OCI-LY1 (cell line): ENCODE measurements at regions not wholly inside any gene's neighbourhood (a gene's known extent, or its start where the extent isn't known, plus 50 kb on each side); places are given as distances from the start of the nearest gene placed in this dataset.

Experiments
- H2AFZ ChIP-seq: fragments of 200-600 bp; sonication (generic), shearing (Covaris generic); 2 replicates; pipeline ENCODE4 v1.6.0; 2014; ENCODE audit warnings: antibody characterized with exemption, mild to moderate bottlenecking, low read length
- H3F3A ChIP-seq: fragments of 200-600 bp; sonication (generic), shearing (Covaris generic); 2 replicates; pipeline ENCODE4 v1.6.0; 2014; ENCODE audit warnings: mild to moderate bottlenecking, antibody characterized with exemption, low read length, moderate library complexity; ENCODE audit not compliant: insufficient read depth
- H3K27ac ChIP-seq: fragments of 200-600 bp; sonication (generic); 2 replicates; pipeline ENCODE4 v1.5.1; 2014; ENCODE audit warnings: low read length, mixed run types, mild to moderate bottlenecking, low read depth; ENCODE audit not compliant: poor library complexity, severe bottlenecking
- H3K27me3 ChIP-seq: fragments of 200-600 bp; sonication (generic); 2 replicates; pipeline ENCODE4 v1.6.0; 2014; ENCODE audit warnings: antibody characterized with exemption, mild to moderate bottlenecking, low read length, moderate library complexity; ENCODE audit not compliant: insufficient read depth
- H3K36me3 ChIP-seq: fragments of 200-600 bp; sonication (generic); 2 replicates; pipeline ENCODE4 v1.6.1; 2014; ENCODE audit warnings: mild to moderate bottlenecking, antibody characterized with exemption, low read length, moderate library complexity, mixed read lengths; ENCODE audit not compliant: insufficient read depth
- H3K4me1 ChIP-seq: fragments of 200-600 bp; sonication (generic); 2 replicates; pipeline ENCODE4 v1.5.1; 2014; ENCODE audit warnings: mild to moderate bottlenecking, low read length, moderate library complexity; ENCODE audit not compliant: insufficient read depth, severe bottlenecking
- H3K4me2 ChIP-seq: fragments of 200-600 bp; sonication (generic), shearing (Covaris generic); 2 replicates; pipeline ENCODE4 v1.6.1; 2014; ENCODE audit warnings: low read length
- H3K4me3 ChIP-seq: fragments of 200-600 bp; sonication (generic); 2 replicates; pipeline ENCODE4 v1.5.1; 2014; ENCODE audit warnings: low read length, low read depth, mild to moderate bottlenecking, mixed read lengths; ENCODE audit not compliant: poor library complexity, severe bottlenecking
- H3K79me2 ChIP-seq: fragments of 200-600 bp; shearing (Covaris generic); 2 replicates; pipeline ENCODE4 v1.6.1; 2016; ENCODE audit warnings: mixed run types, low read length, mixed read lengths; ENCODE audit not compliant: insufficient read depth
- H3K9ac ChIP-seq: fragments of 200-600 bp; sonication (generic), shearing (Covaris generic); 2 replicates; pipeline ENCODE4 v1.6.1; 2014; ENCODE audit warnings: mild to moderate bottlenecking, low read length, mixed read lengths
- H3K9me2 ChIP-seq: fragments of 200-600 bp; sonication (generic), shearing (Covaris generic); 2 replicates; pipeline ENCODE4 v1.6.1; 2014; ENCODE audit warnings: low read depth, mild to moderate bottlenecking, low read length, mixed read lengths
- H3K9me3 ChIP-seq: fragments of 200-600 bp; shearing (Covaris generic); 2 replicates; pipeline ENCODE4 v1.6.1; 2014; ENCODE audit warnings: low read length, mixed read lengths
- H4K20me1 ChIP-seq: fragments of 200-600 bp; sonication (generic), shearing (Covaris generic); 2 replicates; pipeline ENCODE4 v1.6.0; 2016; ENCODE audit warnings: mild to moderate bottlenecking, low read length; ENCODE audit not compliant: insufficient read depth
- CTCF ChIP-seq: fragments of 200-600 bp; sonication (generic), shearing (Covaris generic); IDR thresholded peaks from 2 replicates; pipeline ENCODE4 v1.5.1; 2017; ENCODE audit warnings: mild to moderate bottlenecking, antibody characterized with exemption, low read length, moderate library complexity, mixed read lengths
- EZH2 ChIP-seq: fragments of 200-600 bp; sonication (generic), shearing (Covaris generic); IDR thresholded peaks from 2 replicates; pipeline ENCODE4 v1.8.0; 2017; ENCODE audit warnings: borderline replicate concordance, mixed run types, mild to moderate bottlenecking, antibody characterized with exemption, low read length, moderate library complexity, mixed read lengths

GRCh38 chr4:84070289-84070688 is 428.8 kb downstream of the NKX6-1 start:
- Histone ChIP-seq H3K79me2 (no peaks in the 10 kb centered on the region), H3K9ac (no peak overlapping the region), H3K27me3 (no peaks in the 10 kb centered on the region), H3K27ac (no peak overlapping the region), H3K36me3 (no peaks in the 10 kb centered on the region), H3K4me3 (no peak overlapping the region), H2AFZ (no peak overlapping the region), H3K9me2 (no peaks in the 10 kb centered on the region), H3K9me3 (no peaks in the 10 kb centered on the region), H3K4me2 (no peak overlapping the region), H3F3A (no peaks in the 10 kb centered on the region), H3K4me1 (no peaks in the 10 kb centered on the region), H4K20me1 (no peaks in the 10 kb centered on the region)
- TF ChIP-seq CTCF (no peak), EZH2 (no peak)

GRCh38 chr4:84063619-84064018 is 435.5 kb downstream of the NKX6-1 start:
- Histone ChIP-seq H3K36me3 (no peaks in the 10 kb centered on the region), H3K27me3 (0 out of 2 replicates have a peak, but pooled peaks cover 4% of the 10 kb centered on the region), H3K9me3 (no peaks in the 10 kb centered on the region), H3K9ac (no peak overlapping the region), H3K9me2 (no peaks in the 10 kb centered on the region), H3F3A (no peaks in the 10 kb centered on the region), H3K4me1 (no peaks in the 10 kb centered on the region), H3K27ac (no peak overlapping the region), H4K20me1 (no peaks in the 10 kb centered on the region), H3K4me2 (no peak overlapping the region), H2AFZ (no peak overlapping the region), H3K4me3 (no peak overlapping the region), H3K79me2 (no peaks in the 10 kb centered on the region)
- TF ChIP-seq CTCF (no peak), EZH2 (no peak)

GRCh38 chr4:84058201-84058600 is 440.9 kb downstream of the NKX6-1 start:
- no peak overlapping the region for H3K4me3 ChIP-seq
- H3K4me2 ChIP-seq, result no peak overlapping the region
- no peaks in the 10 kb centered on the region for H3F3A ChIP-seq
- H3K9me3 ChIP-seq, result no peaks in the 10 kb centered on the region
- no peak overlapping the region for H2AFZ ChIP-seq
- H3K9ac ChIP-seq, result no peak overlapping the region
- H3K36me3 ChIP-seq, result no peaks in the 10 kb centered on the region
- H3K9me2 ChIP-seq, result no peaks in the 10 kb centered on the region
- no peaks in the 10 kb centered on the region for H4K20me1 ChIP-seq
- TF ChIP-seq EZH2 (no peak), CTCF (no peak)
- no peaks in the 10 kb centered on the region for H3K4me1 ChIP-seq
- H3K27ac ChIP-seq, result no peak overlapping the region
- H3K79me2 ChIP-seq, result no peaks in the 10 kb centered on the region
- 0 out of 2 replicates have a peak, but pooled peaks cover 4% of the 10 kb centered on the region for H3K27me3 ChIP-seq
